ENCODE measurements at regions not wholly inside any gene's neighbourhood (a gene's known extent, or its start where the extent isn't known, plus 50 kb on each side); places are given as distances from the start of the nearest gene placed in this dataset.

GRCh38 chr9:74275872-74276508 lies 221.1 kb upstream of the RORB start:
- Histone ChIP-seq H3K27me3 (ENCODE audit: control insufficient read depth in 2 of 2, insufficient read depth in 2 of 2, low read length in 2 of 2) (no peaks in the 10 kb centered on the region), H3K9me3 (replicated peaks in 1 of 2; ENCODE audit: control insufficient read depth in 1 of 2, insufficient read depth in 1 of 2, low read length in 2 of 2) (peaks cover 0 to 4% of the 10 kb centered on the region in 2 donors), H4K20me1 (ENCODE audit: insufficient read depth, low read length) (no peaks in the 10 kb centered on the region), H3K4me3 (replicated peaks in 1 of 3; ENCODE audit: low read depth in 2 of 3, low read length in 3 of 3) (no peak overlapping the region), H3K36me3 (replicated peaks in 1 of 2; ENCODE audit: control insufficient read depth in 1 of 2, insufficient read depth in 2 of 2, low read length in 2 of 2) (no peaks in the 10 kb centered on the region), H3K4me1 (ENCODE audit: control insufficient read depth in 1 of 2, insufficient read depth in 2 of 2, low read length in 2 of 2) (no peaks in the 10 kb centered on the region), H3K4me2 (replicated peaks; ENCODE audit: extremely low read depth, low read length, poor library complexity, severe bottlenecking) (no peak overlapping the region), H3K27ac (ENCODE audit: low read depth in 1 of 2, low read length in 2 of 2) (no peak overlapping the region), H3K9ac (ENCODE audit: insufficient read depth, low read length, poor library complexity, severe bottlenecking) (no peak overlapping the region), H3K79me2 (ENCODE audit: insufficient read depth, low read length) (no peaks in the 10 kb centered on the region), H2AFZ (ENCODE audit: insufficient read depth, low read depth, low read length, poor library complexity, severe bottlenecking) (no peak overlapping the region)
- Mint-ChIP-seq H3K9me3 (peaks cover 0 to 4% (median 2%) of the 10 kb centered on the region in 7 donors), H3K4me3 (no peak overlapping the region), H3K4me1 (no peaks in the 10 kb centered on the region), H3K36me3 (no peaks in the 10 kb centered on the region), H3K27me3 (ENCODE audit: low read depth in 3 of 3) (peaks cover 0 to 1% (median 0%) of the 10 kb centered on the region in 3 donors), H3K27ac (no peak overlapping the region)
- no peak for TF ChIP-seq CTCF (IDR thresholded peaks at IDR 0.05)
- no peak for DNase-seq
- WGBS (ENCODE audit: insufficient coverage), result 98% methylated on average over 31 of the region's 41 CpGs
- intact Hi-C loops (cut with micrococcal nuclease), result no loop called here

- no peaks in the 10 kb centered on the region for H4K20me1 ChIP-seq (ENCODE audit: insufficient read depth, low read length)
- no peak overlapping the region for H3K9ac ChIP-seq (ENCODE audit: insufficient read depth, low read length, poor library complexity, severe bottlenecking)
- intact Hi-C loops (cut with micrococcal nuclease), result no loop called here
- no peaks in the 10 kb centered on the region for H3K79me2 ChIP-seq (ENCODE audit: insufficient read depth, low read length)
- H3K9me3 ChIP-seq (replicated peaks in 1 of 2; ENCODE audit: control insufficient read depth in 1 of 2, insufficient read depth in 1 of 2, low read length in 2 of 2), result peaks cover 0 to 4% of the 10 kb centered on the region in 2 donors
- Mint-ChIP-seq H3K9me3 (peaks cover 0 to 4% (median 2%) of the 10 kb centered on the region in 7 donors), H3K27ac (no peak overlapping the region), H3K4me3 (no peak overlapping the region), H3K27me3 (ENCODE audit: low read depth in 3 of 3) (peaks cover 0 to 1% (median 0%) of the 10 kb centered on the region in 3 donors), H3K36me3 (no peaks in the 10 kb centered on the region), H3K4me1 (no peaks in the 10 kb centered on the region)
- TF ChIP-seq CTCF (IDR thresholded peaks at IDR 0.05), result no peak
- no peaks in the 10 kb centered on the region for H3K4me1 ChIP-seq (ENCODE audit: control insufficient read depth in 1 of 2, insufficient read depth in 2 of 2, low read length in 2 of 2)
- WGBS (ENCODE audit: insufficient coverage), result 15% methylated on average over 2 of the region's 3 CpGs
- H3K27ac ChIP-seq (ENCODE audit: low read depth in 1 of 2, low read length in 2 of 2), result no peak overlapping the region
- H3K36me3 ChIP-seq (replicated peaks in 1 of 2; ENCODE audit: control insufficient read depth in 1 of 2, insufficient read depth in 2 of 2, low read length in 2 of 2), result no peaks in the 10 kb centered on the region
- DNase-seq, result no peak
- H2AFZ ChIP-seq (ENCODE audit: insufficient read depth, low read depth, low read length, poor library complexity, severe bottlenecking), result no peak overlapping the region
- H3K27me3 ChIP-seq (ENCODE audit: control insufficient read depth in 2 of 2, insufficient read depth in 2 of 2, low read length in 2 of 2), result no peaks in the 10 kb centered on the region
- H3K4me2 ChIP-seq (replicated peaks; ENCODE audit: extremely low read depth, low read length, poor library complexity, severe bottlenecking), result no peak overlapping the region
- H3K4me3 ChIP-seq (replicated peaks in 1 of 3; ENCODE audit: low read depth in 2 of 3, low read length in 3 of 3), result no peak overlapping the region
Observed at GRCh38 chr9:74277532-74277931, 219.6 kb upstream of the RORB start.

Data from CD14-positive monocyte (primary cell).